DMS53 treated with DMSO at 0.1 percent for 48 hours (cell line): ENCODE measurements at regions not wholly inside any gene's neighbourhood (a gene's known extent, or its start where the extent isn't known, plus 50 kb on each side); places are given as distances from the start of the nearest gene placed in this dataset.

Source experiments
- DNase-seq: peaks from one replicate; lab custom pipeline; 2025; ENCODE audit not compliant: unreplicated experiment; lab: John Stamatoyannopoulos, UW

DNA sequence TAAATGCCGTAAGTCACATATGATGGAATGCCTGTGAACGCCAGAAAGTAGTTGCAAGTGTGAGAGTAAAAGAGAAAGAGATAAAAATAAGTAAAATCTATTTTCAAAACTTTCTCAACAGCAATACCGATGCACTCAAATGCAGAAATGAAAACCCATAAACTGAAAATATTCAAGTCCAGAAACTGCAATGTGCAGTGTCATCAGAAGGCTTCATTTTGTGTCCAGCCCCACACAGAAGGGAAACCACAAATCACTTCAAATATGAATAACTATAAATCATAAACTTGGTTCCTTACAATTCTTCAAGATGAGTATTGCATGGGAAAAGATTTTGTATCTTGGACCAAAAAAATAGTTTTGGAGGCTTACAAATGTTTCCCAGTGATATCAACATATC is 375.2 kb upstream of the ANO5 start:
- no peak for DNase-seq

DNA sequence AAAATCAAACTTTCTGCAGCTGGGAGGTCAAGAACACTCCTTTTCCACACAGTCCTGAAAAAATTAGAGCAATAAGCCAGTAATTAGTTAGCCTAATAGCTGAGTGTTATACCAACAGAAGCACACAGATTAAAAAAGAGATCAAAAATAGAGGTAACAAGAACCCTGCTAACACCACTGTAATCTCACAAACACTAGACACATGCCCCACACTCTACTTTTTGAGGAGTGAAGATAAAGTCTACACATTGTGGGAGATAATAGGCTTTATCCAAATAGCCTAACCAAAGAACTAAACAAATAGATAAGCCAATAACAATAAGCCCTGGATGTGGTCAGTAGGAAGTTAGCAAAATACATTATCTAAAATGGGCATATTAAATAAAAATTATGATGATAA is 372.7 kb upstream of the ANO5 start:
- DNase-seq: no peak

DNA sequence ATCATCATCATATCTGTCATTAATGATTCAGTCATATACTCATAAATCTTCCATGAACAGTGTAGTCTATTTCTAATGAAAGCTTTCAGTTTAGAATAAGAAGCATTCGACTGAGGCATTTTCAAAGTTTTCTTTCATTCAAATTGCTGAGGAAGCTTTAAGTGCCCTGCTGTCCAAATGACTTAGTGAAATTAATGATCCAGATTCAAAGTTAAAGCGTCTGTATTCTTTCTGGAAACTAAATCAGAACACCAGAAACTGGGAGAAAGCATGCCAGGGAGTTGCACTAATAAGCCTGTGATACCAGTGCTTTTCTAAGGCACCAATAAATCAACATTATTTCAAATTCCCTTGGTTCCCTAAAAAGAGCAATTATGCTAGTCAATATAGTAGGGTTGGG is 367.8 kb upstream of the ANO5 start:
- DNase-seq: no peak

DNA sequence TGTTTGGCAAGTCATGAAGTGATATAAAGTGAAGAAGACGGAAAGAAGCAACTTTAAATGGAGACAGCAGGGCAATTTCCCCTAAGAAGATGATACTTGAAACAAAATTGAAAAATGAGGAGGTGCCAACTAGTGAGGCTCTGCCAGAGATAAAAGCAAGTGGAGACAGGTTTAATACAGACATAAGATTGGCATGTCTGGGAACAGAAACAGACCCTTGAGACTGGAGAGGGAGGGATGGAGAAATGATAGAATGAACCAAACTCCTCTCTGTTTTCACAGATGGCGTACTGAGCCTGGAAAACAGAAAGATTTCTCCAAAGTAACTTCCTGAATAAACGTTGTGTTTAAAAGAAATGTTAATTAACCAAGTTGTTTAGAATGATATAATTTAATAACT is 354.5 kb upstream of the ANO5 start:
- no peak for DNase-seq

DNA sequence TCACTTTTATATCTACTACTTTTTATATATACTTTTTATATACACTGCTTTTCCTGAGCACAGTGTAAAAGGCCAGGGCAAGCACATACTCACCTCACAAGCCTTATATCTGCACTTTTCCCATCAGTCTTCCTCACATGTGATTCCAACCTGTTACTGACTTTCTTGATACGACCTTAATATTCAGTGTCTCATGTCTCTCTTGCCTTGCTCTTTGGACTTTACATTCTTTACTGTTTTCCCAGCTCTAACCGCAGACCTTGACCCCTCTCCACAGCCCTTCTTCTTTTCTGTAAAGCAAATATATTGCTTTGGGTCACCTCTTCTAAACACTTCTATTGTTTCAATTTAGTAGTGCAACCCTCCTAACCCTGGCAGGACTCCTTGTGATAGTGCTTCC is 353.1 kb upstream of the ANO5 start:
- no peak for DNase-seq

DNA sequence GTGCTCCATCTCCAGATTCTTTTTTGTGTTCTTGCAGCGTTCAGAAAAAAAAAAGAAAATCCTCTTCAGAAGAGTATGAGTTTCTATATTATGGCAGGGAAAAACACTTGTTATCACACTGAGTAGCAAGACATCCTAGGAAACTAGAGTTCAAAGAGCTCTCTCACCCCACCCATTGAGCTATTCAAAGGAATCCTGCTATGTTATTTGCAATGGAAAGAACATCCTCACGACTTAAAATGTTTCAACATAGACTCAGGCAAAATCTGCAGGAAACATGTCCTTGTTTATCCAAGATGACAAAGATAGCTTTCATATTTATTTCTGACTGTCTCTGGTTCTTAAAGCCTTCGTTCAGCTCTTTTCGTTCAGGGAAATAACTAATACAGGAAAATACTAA is 331.6 kb upstream of the ANO5 start:
- no peak for DNase-seq

DNA sequence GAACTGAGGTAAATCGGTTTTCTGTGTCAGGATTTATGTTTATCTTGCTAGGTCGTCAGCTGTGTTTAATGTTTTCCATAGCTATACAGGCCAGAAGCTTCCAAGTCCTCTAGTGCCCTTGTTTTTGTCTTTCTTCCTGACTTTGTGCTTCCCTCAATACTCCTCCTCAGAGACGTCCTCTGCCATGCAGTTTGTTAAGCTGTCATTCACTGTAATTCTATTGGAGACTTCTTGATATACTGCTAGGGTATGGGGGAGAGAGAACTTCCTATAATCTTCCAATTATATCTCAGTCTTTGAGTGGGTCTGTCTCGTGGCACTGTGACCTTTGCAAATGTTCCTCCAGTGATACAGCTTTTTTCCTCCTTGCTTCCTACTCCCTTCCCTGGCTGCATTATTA is 327.3 kb upstream of the ANO5 start:
- no peak for DNase-seq

DNA sequence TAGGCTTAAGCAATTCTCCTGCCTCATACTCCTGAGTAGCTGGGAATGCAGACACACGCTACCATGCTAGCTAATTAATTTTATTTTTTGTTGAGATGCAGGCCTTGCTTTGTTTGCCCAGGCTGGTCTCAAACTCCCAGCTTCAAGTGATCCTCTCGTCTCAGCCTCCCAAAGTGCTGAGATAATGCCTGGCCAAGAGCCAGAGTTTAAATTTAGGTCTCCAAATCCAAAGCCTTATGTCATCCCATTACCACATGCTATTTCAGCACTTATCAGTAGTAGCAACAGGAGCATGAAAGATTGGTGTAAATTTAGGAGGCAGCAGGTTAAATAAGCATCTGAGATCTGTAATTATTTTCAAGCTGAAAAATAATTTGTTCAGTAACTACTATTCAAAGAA is 326.1 kb upstream of the ANO5 start:
- DNase-seq: no peak

DNA sequence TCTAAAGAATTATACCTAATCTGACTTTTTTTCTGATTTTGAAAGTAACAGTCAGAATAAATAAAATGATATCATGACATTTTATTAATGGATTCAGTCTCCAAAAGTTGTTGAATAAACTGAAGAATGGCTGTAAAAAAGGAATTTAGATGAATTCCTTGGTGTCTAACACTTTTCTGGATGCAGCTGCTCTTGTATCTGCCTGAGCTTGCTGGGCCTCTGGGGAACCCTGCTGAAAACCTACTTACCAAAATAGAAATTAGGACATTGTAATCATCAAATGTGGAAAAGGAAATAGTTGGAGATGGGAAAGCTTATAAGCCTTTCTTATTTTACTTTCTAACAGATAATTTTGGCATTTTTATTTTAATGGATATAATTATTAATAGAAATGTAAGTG is 315.7 kb upstream of the ANO5 start:
- no peak for DNase-seq

DNA sequence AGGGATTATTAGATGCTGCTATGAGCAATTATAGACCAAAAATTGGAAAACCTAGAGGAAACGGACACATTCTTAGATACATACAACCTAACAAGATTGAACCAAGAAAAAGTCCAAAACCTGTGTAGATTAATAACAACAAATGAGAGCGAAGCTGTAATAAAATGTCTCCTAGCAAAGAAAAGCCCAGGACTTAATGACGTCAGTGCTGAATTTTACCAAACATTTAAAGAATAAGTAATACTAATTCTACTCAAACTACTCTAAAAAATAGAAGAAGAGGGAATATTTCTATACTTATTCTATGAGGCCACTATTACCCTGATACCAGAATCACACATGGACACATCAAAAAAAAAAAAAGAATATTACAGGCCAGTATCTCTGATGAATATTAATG is 309.5 kb upstream of the ANO5 start:
- DNase-seq: no peak

DNA sequence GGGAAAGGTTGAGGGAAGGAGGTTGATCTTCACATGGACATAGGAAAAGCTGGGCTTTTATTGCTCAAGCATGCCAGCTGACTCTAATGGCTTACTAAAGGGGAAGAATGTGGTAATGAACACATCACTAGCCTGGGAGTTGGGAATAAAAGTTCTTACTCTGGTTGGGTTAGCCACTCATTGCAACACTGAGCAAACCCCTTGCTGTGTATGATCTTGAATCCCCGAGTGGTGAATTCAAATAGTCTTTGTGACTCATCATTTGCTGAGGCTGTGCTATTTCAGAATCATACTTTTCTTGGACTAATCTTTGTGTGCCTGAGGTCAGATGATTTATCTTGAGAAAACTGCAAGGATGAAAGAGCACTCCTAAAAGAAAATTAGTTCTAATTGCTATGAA is 304.1 kb upstream of the ANO5 start:
- no peak for DNase-seq

DNA sequence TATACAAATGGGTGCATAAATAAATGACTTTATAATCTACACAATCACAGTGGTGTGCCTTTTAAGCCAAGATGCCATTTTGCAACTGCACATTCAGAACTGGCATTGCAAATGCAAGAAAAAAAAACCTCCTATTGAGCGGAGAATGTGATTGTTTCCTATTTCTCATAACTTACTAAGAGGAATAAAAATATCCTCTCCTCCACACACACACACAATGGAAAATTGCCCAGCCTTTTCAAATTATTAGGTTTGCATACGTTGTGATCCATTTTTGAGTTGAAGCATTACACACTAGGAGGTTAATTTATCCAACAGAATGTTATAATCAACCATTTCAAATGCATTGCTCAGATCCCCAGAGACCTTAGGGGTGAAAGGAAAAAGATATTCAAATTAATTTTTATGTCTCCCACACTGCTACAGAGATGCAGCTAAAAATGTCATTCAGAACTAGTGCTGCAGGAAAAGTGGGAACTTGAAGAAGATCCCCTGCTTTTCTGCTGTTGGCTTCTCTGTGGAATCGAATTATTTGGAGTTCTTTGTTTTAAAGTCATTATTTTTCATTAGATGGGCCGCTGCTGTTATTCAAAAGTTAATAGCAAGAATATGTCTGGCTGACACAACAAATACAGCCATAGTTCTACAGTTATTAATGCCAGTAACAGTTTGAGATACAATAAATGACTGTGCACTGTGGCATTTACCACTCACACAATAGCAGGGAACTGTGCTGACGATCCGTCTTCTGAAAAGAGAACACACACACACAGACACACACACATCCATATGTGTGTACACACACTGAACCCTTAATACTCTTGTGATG is 299.9 kb upstream of the ANO5 start:
- no peak for DNase-seq

DNA sequence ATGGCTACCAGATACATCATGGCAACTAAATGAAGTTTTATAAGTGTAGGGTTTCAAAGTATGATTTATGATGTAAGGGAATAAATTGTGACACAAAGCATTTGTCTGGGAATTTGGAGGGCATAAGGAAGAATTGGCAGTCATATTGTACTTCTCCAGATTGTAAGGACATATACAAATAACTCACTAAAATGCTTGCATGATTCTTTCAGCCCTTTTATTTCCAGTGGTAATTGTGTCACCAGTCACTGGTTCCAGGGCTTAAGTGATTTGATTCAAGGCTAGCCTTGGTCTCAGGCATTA is 299.4 kb upstream of the ANO5 start:
- no peak for DNase-seq

DNA sequence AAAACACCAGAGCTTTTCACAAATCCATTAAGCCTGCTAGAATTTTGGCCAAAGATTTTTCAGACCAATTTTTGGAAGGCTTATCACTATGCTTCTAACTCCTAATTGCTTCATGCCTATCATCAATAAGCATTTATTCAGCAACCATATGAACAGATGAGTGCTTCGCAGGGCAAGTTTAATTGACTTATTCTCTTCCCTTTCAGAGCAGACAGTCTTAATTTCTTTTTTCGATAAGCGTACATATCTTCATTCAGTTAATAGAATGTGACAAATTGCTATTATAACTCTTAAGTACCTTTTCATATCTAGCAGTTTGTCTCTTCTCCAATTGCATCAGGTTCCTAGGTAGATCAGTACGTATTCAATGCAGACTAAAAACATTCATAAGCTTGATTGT is 298.4 kb upstream of the ANO5 start:
- DNase-seq: no peak

DNA sequence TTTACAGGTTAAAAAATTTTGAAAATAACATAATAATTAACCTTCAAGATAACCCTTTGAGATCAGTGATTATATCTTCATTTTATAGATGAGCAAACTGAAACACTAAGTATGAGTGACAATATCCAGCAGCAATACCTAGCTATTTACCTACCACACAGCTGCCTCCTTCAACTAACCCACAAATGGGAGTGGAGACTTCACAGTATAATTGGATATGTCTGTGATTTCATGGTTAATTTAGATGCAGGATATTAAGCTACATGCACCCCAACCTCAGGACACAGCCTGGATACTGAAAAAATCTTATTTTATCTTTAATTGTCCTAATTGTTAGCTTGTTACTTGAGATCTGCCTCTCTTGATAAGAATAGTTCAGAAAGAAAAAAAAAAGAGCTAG is 297.2 kb upstream of the ANO5 start:
- no peak for DNase-seq

DNA sequence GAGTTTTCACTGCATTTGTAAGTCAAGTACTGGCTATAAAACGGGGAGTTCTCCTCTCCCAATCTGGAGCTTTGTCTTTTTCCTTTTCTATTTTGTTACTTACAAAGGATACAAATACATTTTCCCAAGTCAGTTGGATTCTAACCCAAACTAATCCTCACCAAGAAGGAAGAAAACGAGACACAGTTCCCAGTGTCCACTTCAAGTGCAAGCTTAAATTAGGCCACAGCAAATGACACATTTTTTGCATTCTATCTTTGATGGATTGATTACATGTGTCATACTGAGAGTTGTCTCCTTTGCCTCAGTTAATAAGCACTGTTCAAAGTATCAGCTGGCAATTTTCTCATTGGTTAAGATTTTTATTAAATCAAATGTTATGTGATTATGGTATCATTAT is 296.7 kb upstream of the ANO5 start:
- DNase-seq: no peak

DNA sequence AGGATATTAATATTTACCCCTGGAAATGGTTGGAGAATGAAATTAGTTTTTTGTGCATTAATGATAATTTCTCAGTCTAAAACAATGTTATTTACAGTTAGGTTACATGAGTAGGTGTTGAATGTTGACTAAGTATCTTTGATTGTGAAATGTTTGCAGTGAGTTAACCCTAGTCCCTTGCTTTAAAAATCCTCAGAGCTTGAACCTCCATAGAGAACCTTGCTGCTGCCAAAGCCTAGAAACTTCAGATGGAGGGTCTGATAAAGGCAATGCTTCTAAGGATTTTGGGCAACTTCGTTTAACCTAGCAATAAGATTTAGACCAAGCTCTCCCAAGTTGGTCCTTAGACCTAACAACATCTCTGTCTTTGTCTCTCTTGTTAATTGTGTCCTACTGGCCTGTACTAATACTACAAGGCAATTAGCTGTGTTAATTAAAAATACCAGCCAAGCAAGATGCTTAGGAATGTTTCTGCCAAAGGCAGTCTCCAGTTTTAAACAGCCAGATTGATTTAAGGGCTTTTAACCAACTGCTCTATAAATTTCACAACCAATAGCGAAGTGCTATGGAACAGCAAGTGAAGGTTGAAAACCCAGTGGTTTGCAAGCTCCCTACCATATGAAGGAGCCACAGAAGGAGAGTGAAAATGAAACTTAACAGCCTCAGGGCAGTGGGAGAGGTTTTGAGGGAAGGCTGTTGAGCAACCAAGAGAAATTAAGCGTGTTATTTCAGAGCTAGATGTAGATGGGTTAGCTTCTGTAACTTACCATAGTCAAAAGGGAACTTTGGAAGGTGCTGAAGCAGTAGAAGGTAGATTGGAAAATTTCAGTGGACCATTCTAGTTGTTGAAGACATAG is 295.9 kb upstream of the ANO5 start:
- DNase-seq: no peak

DNA sequence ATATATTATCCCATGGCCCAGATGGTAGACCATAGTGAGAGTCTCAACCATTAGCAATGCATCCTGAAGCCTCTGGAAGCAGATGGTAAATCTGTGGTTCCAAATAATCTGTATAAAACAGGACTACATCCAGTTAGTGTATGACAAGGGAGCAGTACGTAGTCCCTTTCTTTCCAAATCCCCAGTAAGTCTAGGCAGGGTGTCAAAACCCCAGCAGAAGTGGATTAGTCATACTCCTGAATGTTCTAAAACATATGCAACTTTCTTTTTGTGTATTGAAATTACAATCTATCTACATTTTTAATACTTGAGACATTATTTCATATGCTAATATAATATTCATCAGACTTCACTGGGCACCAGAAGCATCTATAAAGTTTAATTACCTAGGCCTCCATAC is 295.1 kb upstream of the ANO5 start:
- DNase-seq: no peak

DNA sequence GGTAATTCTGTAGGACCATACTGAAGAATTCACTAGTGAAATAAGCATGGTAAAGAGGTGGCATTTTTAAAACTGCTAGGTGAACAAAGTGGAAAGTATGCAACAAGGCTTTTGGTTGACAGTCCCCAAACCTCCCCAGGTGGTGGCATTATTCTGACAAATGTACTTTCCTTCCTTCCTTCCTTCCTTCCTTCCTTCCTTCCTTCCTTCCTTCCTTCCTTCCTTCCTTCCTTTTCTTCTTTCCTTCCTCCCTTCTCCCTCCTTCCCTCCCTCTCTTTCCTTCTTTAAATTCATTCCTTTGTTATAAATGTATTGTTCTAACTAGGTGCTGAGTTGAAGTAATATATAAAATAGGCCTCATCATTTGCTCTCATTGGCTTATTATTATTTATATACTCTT is 284.7 kb upstream of the ANO5 start:
- no peak for DNase-seq

DNA sequence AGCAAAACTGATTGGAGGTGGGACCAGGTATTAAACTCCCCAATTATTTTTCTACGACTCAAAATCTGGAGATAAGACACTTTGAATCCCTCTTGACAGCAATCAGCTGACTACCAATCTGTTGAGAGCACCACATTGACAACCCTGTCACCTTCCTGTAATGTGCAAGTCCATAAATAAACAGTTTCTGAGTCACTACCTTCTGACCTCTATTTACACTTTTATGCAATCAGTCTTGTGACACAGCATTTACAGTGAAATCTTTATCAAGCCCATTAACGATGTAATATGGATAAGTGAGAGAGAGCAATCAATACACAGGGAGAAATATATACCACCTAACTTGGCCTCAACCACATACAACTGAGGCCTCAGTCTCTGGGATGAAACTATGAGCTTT is 283.7 kb upstream of the ANO5 start:
- DNase-seq: peak; percentile 80

DNA sequence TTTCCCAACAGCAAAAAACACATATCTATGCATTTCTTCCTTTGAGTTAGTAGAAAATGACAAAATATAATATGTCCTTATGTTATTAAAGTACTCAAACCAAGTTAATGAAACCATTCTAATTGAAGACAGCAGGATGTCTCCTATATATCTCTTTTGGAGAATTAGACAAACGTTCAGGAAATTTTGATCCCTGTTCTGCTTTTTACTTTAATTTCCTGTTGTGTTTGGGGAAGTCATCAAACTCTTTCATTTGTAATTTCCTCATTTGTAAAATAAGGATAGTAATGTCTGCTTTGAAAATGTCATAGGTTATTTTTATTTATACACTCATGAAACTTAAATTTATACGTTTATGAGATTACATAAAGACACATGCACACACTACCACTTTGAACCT is 281.8 kb upstream of the ANO5 start:
- DNase-seq: no peak

DNA sequence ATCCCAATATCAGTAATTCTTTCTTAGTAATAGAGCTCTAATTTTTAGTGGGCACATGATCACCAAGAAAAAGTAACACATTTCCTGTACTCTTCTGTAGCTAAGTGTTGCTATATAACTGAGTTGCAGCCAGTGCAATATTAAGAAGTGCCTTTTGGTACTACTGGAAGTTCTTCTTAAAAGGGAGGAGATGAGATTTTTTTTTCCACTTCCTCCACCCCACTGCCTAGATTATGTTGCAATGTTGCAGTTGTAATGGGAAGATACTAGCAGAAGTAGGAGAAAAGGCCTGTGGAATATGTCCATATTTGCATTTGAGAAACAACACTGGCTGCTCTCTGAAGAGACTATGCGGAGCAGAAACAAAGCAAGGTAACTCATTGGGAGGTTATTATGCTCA is 280.6 kb upstream of the ANO5 start:
- DNase-seq: no peak

DNA sequence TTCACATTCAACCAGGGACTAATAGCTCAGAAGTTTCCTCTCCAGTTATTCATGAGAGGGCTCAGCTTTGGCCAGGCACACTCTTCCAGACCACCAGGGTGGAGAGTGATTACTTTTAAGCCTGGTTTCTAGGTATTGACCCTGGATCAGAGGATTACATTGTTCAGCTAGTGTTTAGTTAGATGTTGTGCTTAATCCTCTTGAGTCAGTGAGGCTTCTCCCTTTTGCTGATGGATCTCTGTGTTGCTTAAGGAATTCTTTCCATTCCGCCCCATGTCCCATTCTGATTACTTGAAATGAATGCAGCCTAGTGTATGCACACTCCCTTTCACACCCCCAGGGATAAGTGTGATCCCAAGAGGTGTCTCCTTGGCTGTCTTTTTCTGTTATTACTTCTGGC is 271.7 kb upstream of the ANO5 start:
- no peak for DNase-seq
